AG04449 (cell line): ENCODE measurements at regions not wholly inside any gene's neighbourhood (a gene's known extent, or its start where the extent isn't known, plus 50 kb on each side); places are given as distances from the start of the nearest gene placed in this dataset.

Experiments used
- CTCF ChIA-PET: fragments of 350-600 bp; formaldehyde crosslinking; extraction: SDS; loops from one replicate; lab custom pipeline; 2021; ENCODE audit warnings: antibody characterized with exemption; lab: Yijun Ruan, JAX
- POLR2A ChIA-PET: fragments of 400-600, 350-600 bp; formaldehyde crosslinking; extraction: SDS; loops from one replicate; lab custom pipeline; 2020; ENCODE audit warnings: antibody characterized with exemption, inconsistent platforms; lab: Yijun Ruan, JAX
- DNase-seq: peaks from one replicate; pipeline ENCODE4 v3.0.0-alpha.2; 2010; ENCODE audit warnings: low read depth, low spot score
- H3K4me3 ChIP-seq: 2 replicates; pipeline ENCODE4 v1.5.1; 2011; ENCODE audit warnings: low read depth, mild to moderate bottlenecking, control low read depth, low read length
- TF ChIP-seq, protein P1 (sequence below): IDR thresholded peaks from one replicate; pipeline ENCODE4 v1.5.1; 2011; ENCODE audit warnings: mild to moderate bottlenecking, moderate library complexity, low read length, control low read depth, inconsistent platforms; ENCODE audit not compliant: insufficient read depth; ENCODE audit errors: missing control alignments

DNA sequence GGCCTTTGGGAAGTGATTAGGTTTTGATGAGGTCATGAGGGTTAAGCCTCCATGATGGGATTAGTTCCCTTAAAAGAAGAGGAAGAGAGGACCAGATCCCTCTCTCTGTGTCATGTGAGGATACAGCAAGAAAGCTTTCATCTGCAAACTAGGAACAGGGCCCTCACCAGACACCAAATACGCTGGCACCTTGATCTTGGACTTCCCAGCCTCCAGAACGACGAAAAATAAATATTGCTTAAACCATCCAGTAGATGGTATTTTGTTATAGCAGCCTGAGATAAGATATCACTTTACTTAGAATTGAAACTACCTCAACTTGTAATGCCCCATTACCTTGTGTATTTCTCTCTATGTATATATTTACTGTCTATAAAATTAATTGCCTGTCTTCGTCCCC is 65.4 kb upstream of the NNAT start:
- CTCF ChIA-PET, result no interaction called here
- no peak for DNase-seq
- TF ChIP-seq, protein P1, sequence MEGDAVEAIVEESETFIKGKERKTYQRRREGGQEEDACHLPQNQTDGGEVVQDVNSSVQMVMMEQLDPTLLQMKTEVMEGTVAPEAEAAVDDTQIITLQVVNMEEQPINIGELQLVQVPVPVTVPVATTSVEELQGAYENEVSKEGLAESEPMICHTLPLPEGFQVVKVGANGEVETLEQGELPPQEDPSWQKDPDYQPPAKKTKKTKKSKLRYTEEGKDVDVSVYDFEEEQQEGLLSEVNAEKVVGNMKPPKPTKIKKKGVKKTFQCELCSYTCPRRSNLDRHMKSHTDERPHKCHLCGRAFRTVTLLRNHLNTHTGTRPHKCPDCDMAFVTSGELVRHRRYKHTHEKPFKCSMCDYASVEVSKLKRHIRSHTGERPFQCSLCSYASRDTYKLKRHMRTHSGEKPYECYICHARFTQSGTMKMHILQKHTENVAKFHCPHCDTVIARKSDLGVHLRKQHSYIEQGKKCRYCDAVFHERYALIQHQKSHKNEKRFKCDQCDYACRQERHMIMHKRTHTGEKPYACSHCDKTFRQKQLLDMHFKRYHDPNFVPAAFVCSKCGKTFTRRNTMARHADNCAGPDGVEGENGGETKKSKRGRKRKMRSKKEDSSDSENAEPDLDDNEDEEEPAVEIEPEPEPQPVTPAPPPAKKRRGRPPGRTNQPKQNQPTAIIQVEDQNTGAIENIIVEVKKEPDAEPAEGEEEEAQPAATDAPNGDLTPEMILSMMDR, result no peak
- H3K4me3 ChIP-seq, result no peak overlapping the region
- POLR2A ChIA-PET, result no interaction called here

DNA sequence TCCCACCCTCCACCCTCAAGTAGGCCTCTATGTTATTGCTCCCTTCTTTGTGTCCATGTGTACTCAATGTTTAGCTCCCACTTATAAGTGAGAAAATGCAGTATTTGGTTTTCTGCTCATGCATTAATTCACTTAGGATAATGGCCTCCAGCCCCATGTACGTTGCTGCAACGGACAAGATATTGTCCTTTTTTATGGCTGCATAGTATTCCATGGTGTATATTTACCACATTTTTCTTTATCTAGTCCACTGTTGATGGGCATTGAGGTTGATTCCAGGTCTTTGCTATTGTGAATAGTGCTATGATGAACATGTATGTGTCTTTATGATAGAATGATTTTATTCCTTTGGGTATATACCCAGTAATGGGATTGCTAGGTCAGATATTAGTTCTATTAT is 64.1 kb upstream of the NNAT start:
- POLR2A ChIA-PET, result no interaction called here
- TF ChIP-seq, protein P1, result no peak
- no peak overlapping the region for H3K4me3 ChIP-seq
- CTCF ChIA-PET, result no interaction called here
- no peak for DNase-seq

DNA sequence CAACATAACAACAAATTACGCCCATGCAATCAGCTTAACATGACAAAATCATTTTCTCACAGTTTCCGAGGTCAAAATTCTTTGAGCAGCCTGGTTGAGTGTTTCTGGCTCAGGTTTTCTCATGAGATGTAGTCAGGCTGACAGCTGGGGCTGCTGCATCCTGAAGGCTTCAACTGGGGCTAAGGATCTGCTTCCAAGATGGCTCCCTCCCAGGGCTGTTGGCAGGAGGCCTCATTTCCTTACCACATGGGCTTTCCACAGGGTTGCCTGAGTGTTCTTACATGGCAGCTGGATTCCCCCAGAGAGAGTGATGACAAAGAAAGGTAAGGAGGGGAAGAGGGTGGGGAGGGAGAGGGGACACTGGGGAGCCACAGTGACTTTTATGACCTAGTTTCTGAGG is 63.1 kb upstream of the NNAT start:
- POLR2A ChIA-PET, result no interaction called here
- CTCF ChIA-PET, result interaction anchor here (1.0 kb wide), 1 partner anchor 189 kb away, joined by 3 read pairs; no protein-coding TSS in a partner anchor
- TF ChIP-seq, protein P1, result no peak
- no peak overlapping the region for H3K4me3 ChIP-seq
- no peak for DNase-seq

DNA sequence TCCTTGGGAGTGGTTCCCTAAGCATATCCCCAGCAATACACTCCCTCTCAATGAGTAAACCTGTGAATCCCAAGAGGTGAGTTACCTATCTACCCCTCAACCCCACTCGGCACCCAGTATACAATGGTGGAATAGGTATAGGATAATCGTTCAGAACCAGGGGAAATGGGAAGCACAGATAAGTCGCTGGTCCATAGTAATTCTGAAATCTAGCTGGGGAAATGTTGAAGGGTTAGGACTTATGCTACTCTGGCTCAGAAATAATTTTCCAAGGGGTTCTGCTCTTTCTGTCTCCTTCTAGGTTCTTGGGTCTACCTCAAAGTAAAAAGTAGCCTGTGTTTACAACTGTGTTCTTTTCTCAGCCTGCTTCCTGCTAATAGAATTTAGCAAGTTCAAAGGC is 62.3 kb upstream of the NNAT start:
- POLR2A ChIA-PET, result no interaction called here
- CTCF ChIA-PET, result interaction anchor here (1.0 kb wide), 1 partner anchor 190 kb away, joined by 3 read pairs; no protein-coding TSS in a partner anchor
- no peak overlapping the region for H3K4me3 ChIP-seq

DNA sequence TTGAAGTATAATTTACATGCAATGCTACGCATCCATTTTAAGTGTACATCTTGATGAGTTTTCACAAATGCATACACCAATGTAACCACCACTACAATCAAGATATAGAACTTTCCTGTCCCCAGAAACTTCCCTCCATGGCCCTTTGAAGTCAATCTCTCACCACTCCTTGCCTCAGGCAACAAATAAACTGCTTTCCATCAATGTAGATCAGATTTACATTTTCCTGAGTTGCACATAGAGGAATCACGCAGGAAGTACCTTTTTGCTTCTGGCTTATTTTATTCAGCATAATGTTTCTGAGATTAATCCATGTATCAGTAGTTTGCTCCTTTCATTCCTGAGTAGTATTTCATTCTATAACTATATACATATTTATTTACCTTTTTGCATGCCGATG is 59.6 kb upstream of the NNAT start:
- ChIA-PET CTCF (no interaction called here), POLR2A (no interaction called here)
- DNase-seq, result no peak
- TF ChIP-seq, protein P1, result no peak
- H3K4me3 ChIP-seq, result no peak overlapping the region

More for the DNA sequence above, 62.3 kb upstream of the NNAT start:
- DNase-seq, result no peak
- TF ChIP-seq, protein P1, result no peak

DNA sequence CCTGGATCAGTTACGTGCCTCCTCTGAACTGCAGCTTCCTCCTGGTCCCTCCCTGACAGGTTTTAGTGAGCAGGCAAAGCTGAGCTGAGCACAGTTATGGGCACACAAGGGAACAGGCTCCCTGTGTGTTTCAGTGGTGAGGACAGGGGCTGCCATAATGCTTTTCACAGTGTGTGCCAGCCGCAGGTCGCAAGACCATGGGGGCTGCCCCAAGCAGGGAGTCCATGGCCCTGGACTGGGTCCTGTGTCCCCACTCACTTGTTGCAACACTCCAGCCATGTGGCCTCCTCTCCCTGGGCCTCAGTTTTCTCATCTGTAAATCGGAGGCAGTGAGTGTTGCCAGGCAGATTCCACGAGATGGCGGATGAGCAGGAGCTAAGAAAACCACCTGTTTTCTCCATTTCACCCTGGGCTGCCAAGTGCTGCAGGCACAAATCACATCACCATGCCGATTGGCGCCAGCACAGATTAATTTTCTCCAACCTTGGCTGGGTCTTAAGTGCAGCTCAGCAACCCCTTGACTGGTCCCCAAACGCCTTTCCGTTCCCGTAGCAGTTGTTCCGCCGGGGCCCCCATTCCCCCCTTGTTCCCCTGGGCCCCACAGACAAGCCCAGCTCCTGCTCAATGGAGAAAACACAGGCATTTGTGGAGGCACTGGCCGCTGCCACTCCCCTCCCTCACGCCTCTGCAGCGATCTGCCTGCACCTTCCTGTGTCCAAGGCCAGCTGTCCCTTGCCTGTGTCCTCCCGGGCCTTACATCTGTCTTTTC is 57.1 kb upstream of the NNAT start:
- TF ChIP-seq, protein P1, result no peak
- DNase-seq, result no peak
- CTCF ChIA-PET, result no interaction called here
- H3K4me3 ChIP-seq, result no peak overlapping the region
- POLR2A ChIA-PET, result no interaction called here
